ENCODE measurements at regions not wholly inside any gene's neighbourhood (a gene's known extent, or its start where the extent isn't known, plus 50 kb on each side); places are given as distances from the start of the nearest gene placed in this dataset.
A peak's percentile ranks its signal among the peaks of the same experiment; 100 is the strongest.

DNA sequence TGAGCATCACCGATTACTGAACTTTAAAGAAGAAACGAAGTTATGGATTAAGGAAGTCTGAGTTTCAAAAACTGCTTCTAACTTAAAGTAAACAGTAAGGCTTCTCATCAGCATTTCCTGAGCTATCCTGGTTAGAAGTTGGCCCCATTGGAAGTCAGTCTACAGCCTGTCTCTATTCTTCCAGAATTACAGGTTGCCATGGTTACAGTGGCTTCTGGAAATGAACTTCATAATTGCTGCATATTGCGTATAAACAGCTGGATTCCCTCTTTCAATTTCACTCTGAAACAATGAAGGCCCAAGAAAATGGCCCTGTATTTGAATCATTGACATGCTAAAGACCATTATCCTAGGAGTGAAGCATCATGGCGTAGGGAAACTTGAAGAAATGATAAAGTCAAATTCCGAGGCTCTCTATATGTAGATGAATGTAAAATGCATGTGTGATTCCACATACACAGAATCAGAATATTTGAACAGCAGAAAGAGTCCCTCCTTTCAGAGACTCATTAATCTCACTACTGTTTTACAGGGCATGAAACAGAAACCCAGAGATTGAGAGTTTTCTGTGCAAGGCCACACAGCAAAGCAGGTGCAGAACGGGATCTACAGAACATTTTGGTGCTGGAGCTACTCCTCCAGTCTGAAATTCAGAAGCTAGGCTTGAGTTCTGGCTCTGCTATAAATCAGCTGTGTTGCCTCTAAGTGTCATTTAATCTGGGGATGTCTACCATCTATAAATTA is 856.4 kb upstream of the CELF4 start:
- Histone ChIP-seq H3K9me3 (ENCODE audit: low read depth) (no peaks in the 10 kb centered on the region), H3F3A (ENCODE audit: low read depth) (no peaks in the 10 kb centered on the region), H3K4me3 (no peak overlapping the region), H2AFZ (replicated peaks) (no peak overlapping the region), H3K36me3 (no peaks in the 10 kb centered on the region), H3K27ac (no peak overlapping the region), H3K4me2 (no peak overlapping the region), H3K27me3 (no peaks in the 10 kb centered on the region), H3K79me2 (ENCODE audit: low read depth) (no peaks in the 10 kb centered on the region), H4K20me1 (ENCODE audit: low read depth) (no peaks in the 10 kb centered on the region), H3K9ac (no peak overlapping the region), H3K4me1 (peaks cover 15% of the 10 kb centered on the region)
- no peak for DNase-seq (ENCODE audit: low spot score)
- TF ChIP-seq, protein P1, sequence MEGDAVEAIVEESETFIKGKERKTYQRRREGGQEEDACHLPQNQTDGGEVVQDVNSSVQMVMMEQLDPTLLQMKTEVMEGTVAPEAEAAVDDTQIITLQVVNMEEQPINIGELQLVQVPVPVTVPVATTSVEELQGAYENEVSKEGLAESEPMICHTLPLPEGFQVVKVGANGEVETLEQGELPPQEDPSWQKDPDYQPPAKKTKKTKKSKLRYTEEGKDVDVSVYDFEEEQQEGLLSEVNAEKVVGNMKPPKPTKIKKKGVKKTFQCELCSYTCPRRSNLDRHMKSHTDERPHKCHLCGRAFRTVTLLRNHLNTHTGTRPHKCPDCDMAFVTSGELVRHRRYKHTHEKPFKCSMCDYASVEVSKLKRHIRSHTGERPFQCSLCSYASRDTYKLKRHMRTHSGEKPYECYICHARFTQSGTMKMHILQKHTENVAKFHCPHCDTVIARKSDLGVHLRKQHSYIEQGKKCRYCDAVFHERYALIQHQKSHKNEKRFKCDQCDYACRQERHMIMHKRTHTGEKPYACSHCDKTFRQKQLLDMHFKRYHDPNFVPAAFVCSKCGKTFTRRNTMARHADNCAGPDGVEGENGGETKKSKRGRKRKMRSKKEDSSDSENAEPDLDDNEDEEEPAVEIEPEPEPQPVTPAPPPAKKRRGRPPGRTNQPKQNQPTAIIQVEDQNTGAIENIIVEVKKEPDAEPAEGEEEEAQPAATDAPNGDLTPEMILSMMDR (IDR thresholded peaks at IDR 0.05), result no peak
- TF ChIP-seq EZH2 (IDR thresholded peaks at IDR 0.05) (no peak), EZH2phosphoT487 (IDR thresholded peaks at IDR 0.05) (no peak)
- peaks cover 26% of the 10 kb centered on the region for H3K4me1 Mint-ChIP-seq
- no peaks in the 10 kb centered on the region for H3K27me3 Mint-ChIP-seq (ENCODE audit: insufficient read depth, low read depth)
- H3K4me3 Mint-ChIP-seq, result no peak overlapping the region
- H3K27ac Mint-ChIP-seq, result no peak overlapping the region
- H3K9me3 Mint-ChIP-seq, result no peaks in the 10 kb centered on the region
- no peaks in the 10 kb centered on the region for H3K36me3 Mint-ChIP-seq

GRCh38 chr18:38421021-38421420 is 855.4 kb upstream of the CELF4 start:
- TF ChIP-seq EZH2 (IDR thresholded peaks at IDR 0.05) (no peak), EZH2phosphoT487 (IDR thresholded peaks at IDR 0.05) (no peak)
- TF ChIP-seq, protein P1 (IDR thresholded peaks at IDR 0.05), result no peak
- no peaks in the 10 kb centered on the region for H3K27me3 Mint-ChIP-seq (ENCODE audit: insufficient read depth, low read depth)
- H3K4me1 ChIP-seq, result peaks cover 15% of the 10 kb centered on the region
- no peaks in the 10 kb centered on the region for H3K79me2 ChIP-seq (ENCODE audit: low read depth)
- H3K9me3 Mint-ChIP-seq, result no peaks in the 10 kb centered on the region
- DNase-seq (ENCODE audit: low spot score), result peak; percentile 58
- H3K4me2 ChIP-seq, result peak overlapping the region; percentile 38
- peak overlapping the region; percentile 14 for H3K27ac Mint-ChIP-seq
- H3K27ac ChIP-seq, result no peak overlapping the region
- H4K20me1 ChIP-seq (ENCODE audit: low read depth), result no peaks in the 10 kb centered on the region
- H3K9me3 ChIP-seq (ENCODE audit: low read depth), result no peaks in the 10 kb centered on the region
- no peak overlapping the region for H3K9ac ChIP-seq
- peaks cover 24% of the 10 kb centered on the region for H3K4me1 Mint-ChIP-seq
- H2AFZ ChIP-seq (replicated peaks), result no peak overlapping the region
- no peak overlapping the region for H3K4me3 ChIP-seq
- H3K36me3 ChIP-seq, result no peaks in the 10 kb centered on the region
- H3K36me3 Mint-ChIP-seq, result no peaks in the 10 kb centered on the region
- no peaks in the 10 kb centered on the region for H3F3A ChIP-seq (ENCODE audit: low read depth)
- H3K27me3 ChIP-seq, result no peaks in the 10 kb centered on the region
- H3K4me3 Mint-ChIP-seq, result no peak overlapping the region

GRCh38 chr18:38420611-38421010 is 855.0 kb upstream of the CELF4 start:
- peaks cover 24% of the 10 kb centered on the region for H3K4me1 Mint-ChIP-seq
- no peak overlapping the region for H3K9ac ChIP-seq
- H3K36me3 ChIP-seq, result no peaks in the 10 kb centered on the region
- no peaks in the 10 kb centered on the region for H4K20me1 ChIP-seq (ENCODE audit: low read depth)
- peaks cover 15% of the 10 kb centered on the region for H3K4me1 ChIP-seq
- H3K9me3 Mint-ChIP-seq, result no peaks in the 10 kb centered on the region
- H3K4me3 Mint-ChIP-seq, result no peak overlapping the region
- H3K27ac ChIP-seq, result no peak overlapping the region
- no peaks in the 10 kb centered on the region for H3K79me2 ChIP-seq (ENCODE audit: low read depth)
- TF ChIP-seq EZH2 (IDR thresholded peaks at IDR 0.05) (no peak), EZH2phosphoT487 (IDR thresholded peaks at IDR 0.05) (no peak)
- TF ChIP-seq, protein P1 (IDR thresholded peaks at IDR 0.05), result no peak
- H3F3A ChIP-seq (ENCODE audit: low read depth), result no peaks in the 10 kb centered on the region
- H3K9me3 ChIP-seq (ENCODE audit: low read depth), result no peaks in the 10 kb centered on the region
- no peak overlapping the region for H2AFZ ChIP-seq (replicated peaks)
- no peaks in the 10 kb centered on the region for H3K27me3 Mint-ChIP-seq (ENCODE audit: insufficient read depth, low read depth)
- no peak for DNase-seq (ENCODE audit: low spot score)
- peak overlapping the region; percentile 14 for H3K27ac Mint-ChIP-seq
- no peak overlapping the region for H3K4me3 ChIP-seq
- peak overlapping the region; percentile 38 for H3K4me2 ChIP-seq
- H3K36me3 Mint-ChIP-seq, result no peaks in the 10 kb centered on the region
- no peaks in the 10 kb centered on the region for H3K27me3 ChIP-seq
